Uterus (tissue), 3 donors: ENCODE measurements at regions not wholly inside any gene's neighbourhood (a gene's known extent, or its start where the extent isn't known, plus 50 kb on each side); places are given as distances from the start of the nearest gene placed in this dataset.

ENCODE experiments used
- DNase-seq, 2 donors: peaks; one replicate each; pipeline ENCODE4 v3.0.0-alpha.2; 2019 to 2020
- H3K27ac ChIP-seq, 2 donors: fragments of 200-600 bp; sonication (generic); 1 replicate in 1 of 2; 2 replicates in 1 of 2; pipeline ENCODE4 v1.5.1; 2016 to 2018
- H3K27me3 ChIP-seq, 2 donors: fragments of 200-600 bp; sonication (generic); one replicate each; pipeline ENCODE4 v1.5.1; 2018 to 2019; ENCODE audit warnings: control low read depth in 1 of 2
- H3K36me3 ChIP-seq, 2 donors: fragments of 200-600 bp; sonication (generic); one replicate each; pipeline ENCODE4 v1.5.1; 2019; ENCODE audit warnings: control low read depth in 1 of 2
- H3K4me1 ChIP-seq, 2 donors: fragments of 200-600 bp; sonication (generic); one replicate each; pipeline ENCODE4 v1.5.1; 2018 to 2019; ENCODE audit warnings: control low read depth in 1 of 2
- H3K4me3 ChIP-seq, 2 donors: fragments of 200-600 bp; sonication (generic); 1 replicate in 1 of 2; 2 replicates in 1 of 2; pipeline ENCODE4 v1.5.1; 2018 to 2019; ENCODE audit warnings: mild to moderate bottlenecking in 1 of 2
- H3K9me3 ChIP-seq, 2 donors: fragments of 200-600 bp; sonication (generic); one replicate each; pipeline ENCODE4 v1.5.1; 2019; ENCODE audit warnings: control low read depth in 1 of 2
- CTCF ChIP-seq, 4 experiments: fragments of 200-600 bp in 2 of 4; fragments of 450-650 bp in 2 of 4; sonication (generic) in 2 of 4; IDR thresholded peaks; one replicate each; pipeline ENCODE4 v1.5.1; 2016 to 2019; ENCODE audit warnings: antibody characterized with exemption in 4 of 4, mild to moderate bottlenecking in 2 of 4, moderate library complexity in 1 of 4
- POLR2A ChIP-seq, 2 donors: fragments of 450-650 bp; IDR thresholded peaks; one replicate each; pipeline ENCODE4 v1.6.1; 2016; ENCODE audit warnings: antibody characterized with exemption in 2 of 2, mild to moderate bottlenecking in 1 of 2, moderate library complexity in 1 of 2
- intact Hi-C: fragments of 100-400 bp; cut with DNase I; formaldehyde crosslinking; loops from one replicate; pipeline ENCODE4 v1.15.1; 2023; ENCODE audit warnings: low total_unique reads
- donor health status: DM: yes; HTN: yes; CAD: no.

- TF ChIP-seq CTCF (IDR thresholded peaks at IDR 0.05) (no peak), POLR2A (IDR thresholded peaks at IDR 0.05) (no peak)
- intact Hi-C loops: no loop called here
- H3K27me3 ChIP-seq: peaks cover 0 to 3% of the 10 kb centered on the region in 2 donors
- DNase-seq: peak; percentile 19 to 71
- H3K4me3 ChIP-seq: no peak overlapping the region
- no peaks in the 10 kb centered on the region for H3K4me1 ChIP-seq
- H3K27ac ChIP-seq: no peak overlapping the region
- H3K9me3 ChIP-seq: no peaks in the 10 kb centered on the region
- H3K36me3 ChIP-seq: no peaks in the 10 kb centered on the region
Observed at GRCh38 chr20:1718604-1719384, 61.2 kb upstream of the SIRPG start.

- Histone ChIP-seq H3K9me3 (no peaks in the 10 kb centered on the region), H3K36me3 (no peaks in the 10 kb centered on the region), H3K27ac (no peak overlapping the region), H3K27me3 (no peaks in the 10 kb centered on the region), H3K4me3 (no peak overlapping the region), H3K4me1 (no peaks in the 10 kb centered on the region)
- TF ChIP-seq CTCF (IDR thresholded peaks at IDR 0.05) (no peak), POLR2A (IDR thresholded peaks at IDR 0.05) (no peak)
- no peak for DNase-seq
- intact Hi-C loops: no loop called here
Observed at GRCh38 chr20:1712634-1713624, 55.4 kb upstream of the SIRPG start.

- no peak for DNase-seq
- H3K27me3 ChIP-seq: no peaks in the 10 kb centered on the region
- no peak overlapping the region for H3K4me3 ChIP-seq
- no peaks in the 10 kb centered on the region for H3K36me3 ChIP-seq
- intact Hi-C loops: no loop called here
- no peak overlapping the region for H3K27ac ChIP-seq
- H3K9me3 ChIP-seq: no peaks in the 10 kb centered on the region
- no peaks in the 10 kb centered on the region for H3K4me1 ChIP-seq
- no peak for TF ChIP-seq CTCF (IDR thresholded peaks at IDR 0.05)
- TF ChIP-seq POLR2A (IDR thresholded peaks at IDR 0.05): no peak
Observed at GRCh38 chr20:1711826-1712601, 54.4 kb upstream of the SIRPG start.

GRCh38 chr20:1711266-1711665, 53.7 kb upstream of the SIRPG start:
- no peak for DNase-seq
- no peak overlapping the region for H3K27ac ChIP-seq
- no peaks in the 10 kb centered on the region for H3K4me1 ChIP-seq
- TF ChIP-seq CTCF (IDR thresholded peaks at IDR 0.05) (no peak), POLR2A (IDR thresholded peaks at IDR 0.05) (no peak)
- no peaks in the 10 kb centered on the region for H3K36me3 ChIP-seq
- H3K9me3 ChIP-seq: no peaks in the 10 kb centered on the region
- no peak overlapping the region for H3K4me3 ChIP-seq
- intact Hi-C loops: no loop called here
- H3K27me3 ChIP-seq: no peaks in the 10 kb centered on the region
